Activated T-cell treated with anti-CD3 and anti-CD28 coated beads for 48 hours (primary cell): ENCODE measurements at regions not wholly inside any gene's neighbourhood (a gene's known extent, or its start where the extent isn't known, plus 50 kb on each side); places are given as distances from the start of the nearest gene placed in this dataset.

Experiments
- DNase-seq: peaks from one replicate; pipeline ENCODE4 v3.0.0-alpha.2; 2020; ENCODE audit warnings: low read depth

GRCh38 chr12:126862500-126862899, 1404.5 kb upstream of the TMEM132C start:
- DNase-seq = no peak

- DNase-seq = no peak
Measured at GRCh38 chr12:126869644-126870043, 1397.3 kb upstream of the TMEM132C start.

GRCh38 chr12:126873701-126874100, 1393.3 kb upstream of the TMEM132C start:
- DNase-seq = no peak

GRCh38 chr12:126874427-126875026, 1392.4 kb upstream of the TMEM132C start:
- peak; percentile 54 for DNase-seq

- DNase-seq = no peak
Measured at GRCh38 chr12:126879842-126880241, 1387.1 kb upstream of the TMEM132C start.

GRCh38 chr12:126883697-126884096, 1383.3 kb upstream of the TMEM132C start:
- DNase-seq = no peak

GRCh38 chr12:126889501-126889900, 1377.5 kb upstream of the TMEM132C start:
- DNase-seq = no peak

GRCh38 chr12:126890097-126890496, 1376.9 kb upstream of the TMEM132C start:
- DNase-seq = no peak

- no peak for DNase-seq
Measured at GRCh38 chr12:126891789-126892188, 1375.2 kb upstream of the TMEM132C start.

GRCh38 chr12:126895951-126896913, 1370.7 kb upstream of the TMEM132C start:
- no peak for DNase-seq

GRCh38 chr12:126897102-126897501, 1369.9 kb upstream of the TMEM132C start:
- no peak for DNase-seq

GRCh38 chr12:126897778-126898177, 1369.2 kb upstream of the TMEM132C start:
- no peak for DNase-seq

- DNase-seq = no peak
Measured at GRCh38 chr12:126898562-126898961, 1368.4 kb upstream of the TMEM132C start.

- no peak for DNase-seq
Measured at GRCh38 chr12:126899926-126900792, 1366.8 kb upstream of the TMEM132C start.

GRCh38 chr12:126903027-126903876, 1363.7 kb upstream of the TMEM132C start:
- DNase-seq = no peak

- no peak for DNase-seq
Measured at GRCh38 chr12:126905752-126906151, 1361.2 kb upstream of the TMEM132C start.

GRCh38 chr12:126907900-126908764, 1358.8 kb upstream of the TMEM132C start:
- no peak for DNase-seq

- DNase-seq = no peak
Measured at GRCh38 chr12:126908765-126909142, 1358.2 kb upstream of the TMEM132C start.

- no peak for DNase-seq
Measured at GRCh38 chr12:126910570-126910969, 1356.4 kb upstream of the TMEM132C start.

- no peak for DNase-seq
Measured at GRCh38 chr12:126912111-126912510, 1354.9 kb upstream of the TMEM132C start.
